DOHH2 (cell line): ENCODE measurements at regions not wholly inside any gene's neighbourhood (a gene's known extent, or its start where the extent isn't known, plus 50 kb on each side); places are given as distances from the start of the nearest gene placed in this dataset.

Source experiments
- EZH2phosphoT487 ChIP-seq: fragments of 200-600 bp; sonication (generic); IDR thresholded peaks from 2 replicates; pipeline ENCODE4 v1.6.1; 2017; ENCODE audit warnings: borderline replicate concordance, mild to moderate bottlenecking, antibody characterized with exemption, low read length, moderate library complexity, mixed read lengths
- TF ChIP-seq, protein P1 (sequence below): fragments of 200-600 bp; sonication (generic); IDR thresholded peaks from one replicate; pipeline ENCODE4 v1.5.1; 2014; ENCODE audit warnings: antibody characterized with exemption, mild to moderate bottlenecking, low read depth, low read length; ENCODE audit not compliant: poor library complexity, severe bottlenecking

DNA sequence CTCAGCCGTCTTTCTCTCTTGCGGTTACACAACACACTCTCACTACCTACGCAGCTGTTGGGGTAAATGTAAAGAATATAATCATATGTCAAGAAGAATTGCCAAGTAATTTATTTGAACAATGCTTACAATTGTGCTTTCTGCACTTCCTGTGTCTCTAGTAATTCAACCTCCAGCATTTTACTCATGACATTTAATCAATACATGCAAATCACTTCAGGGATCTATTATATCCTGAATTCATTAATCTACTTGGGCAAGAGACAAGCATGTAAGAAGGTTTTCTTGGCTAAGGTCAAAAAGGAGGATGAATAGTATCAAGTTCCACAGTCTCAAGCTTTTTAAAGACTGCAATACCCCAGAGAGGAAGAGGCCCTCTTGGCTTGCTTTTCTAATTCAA lies 562.9 kb upstream of the ADARB2 start:
- TF ChIP-seq, protein P1, sequence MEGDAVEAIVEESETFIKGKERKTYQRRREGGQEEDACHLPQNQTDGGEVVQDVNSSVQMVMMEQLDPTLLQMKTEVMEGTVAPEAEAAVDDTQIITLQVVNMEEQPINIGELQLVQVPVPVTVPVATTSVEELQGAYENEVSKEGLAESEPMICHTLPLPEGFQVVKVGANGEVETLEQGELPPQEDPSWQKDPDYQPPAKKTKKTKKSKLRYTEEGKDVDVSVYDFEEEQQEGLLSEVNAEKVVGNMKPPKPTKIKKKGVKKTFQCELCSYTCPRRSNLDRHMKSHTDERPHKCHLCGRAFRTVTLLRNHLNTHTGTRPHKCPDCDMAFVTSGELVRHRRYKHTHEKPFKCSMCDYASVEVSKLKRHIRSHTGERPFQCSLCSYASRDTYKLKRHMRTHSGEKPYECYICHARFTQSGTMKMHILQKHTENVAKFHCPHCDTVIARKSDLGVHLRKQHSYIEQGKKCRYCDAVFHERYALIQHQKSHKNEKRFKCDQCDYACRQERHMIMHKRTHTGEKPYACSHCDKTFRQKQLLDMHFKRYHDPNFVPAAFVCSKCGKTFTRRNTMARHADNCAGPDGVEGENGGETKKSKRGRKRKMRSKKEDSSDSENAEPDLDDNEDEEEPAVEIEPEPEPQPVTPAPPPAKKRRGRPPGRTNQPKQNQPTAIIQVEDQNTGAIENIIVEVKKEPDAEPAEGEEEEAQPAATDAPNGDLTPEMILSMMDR = no peak
- no peak for TF ChIP-seq EZH2phosphoT487
